ENCODE measurements at regions not wholly inside any gene's neighbourhood (a gene's known extent, or its start where the extent isn't known, plus 50 kb on each side); places are given as distances from the start of the nearest gene placed in this dataset.

GRCh38 chr1:88036345-88037014, 647.6 kb upstream of the PKN2 start:
- no peak for DNase-seq

GRCh38 chr1:88039240-88039639, 644.8 kb upstream of the PKN2 start:
- no peak for DNase-seq

- no peak for DNase-seq
These were observed 640.2 kb upstream of the PKN2 start for GRCh38 chr1:88043834-88044233.

- no peak for DNase-seq
These were observed 631.9 kb upstream of the PKN2 start for GRCh38 chr1:88052167-88052566.

GRCh38 chr1:88053065-88053464, 631.0 kb upstream of the PKN2 start:
- DNase-seq = no peak

- no peak for DNase-seq
These were observed 627.2 kb upstream of the PKN2 start for GRCh38 chr1:88056881-88057280.

GRCh38 chr1:88058205-88058604, 625.9 kb upstream of the PKN2 start:
- DNase-seq = no peak

- no peak for DNase-seq
These were observed 623.9 kb upstream of the PKN2 start for GRCh38 chr1:88060112-88060673.

- no peak for DNase-seq
These were observed 623.2 kb upstream of the PKN2 start for GRCh38 chr1:88060750-88061491.

GRCh38 chr1:88061492-88062177, 622.4 kb upstream of the PKN2 start:
- no peak for DNase-seq

- no peak for DNase-seq
These were observed 621.4 kb upstream of the PKN2 start for GRCh38 chr1:88062650-88063153.

- no peak for DNase-seq
These were observed 620.5 kb upstream of the PKN2 start for GRCh38 chr1:88063605-88064004.

GRCh38 chr1:88068407-88068960, 615.6 kb upstream of the PKN2 start:
- no peak for DNase-seq

GRCh38 chr1:88070956-88071355, 613.1 kb upstream of the PKN2 start:
- no peak for DNase-seq

GRCh38 chr1:88074661-88075060, 609.4 kb upstream of the PKN2 start:
- DNase-seq = no peak

- no peak for DNase-seq
These were observed 608.3 kb upstream of the PKN2 start for GRCh38 chr1:88075813-88076212.

GRCh38 chr1:88079036-88079435, 605.0 kb upstream of the PKN2 start:
- DNase-seq = no peak

- no peak for DNase-seq
These were observed 603.2 kb upstream of the PKN2 start for GRCh38 chr1:88080875-88081274.

- no peak for DNase-seq
These were observed 595.6 kb upstream of the PKN2 start for GRCh38 chr1:88088481-88088880.

GRCh38 chr1:88089961-88090360, 594.1 kb upstream of the PKN2 start:
- no peak for DNase-seq

- no peak for DNase-seq
These were observed 585.2 kb upstream of the PKN2 start for GRCh38 chr1:88098881-88099280.

GRCh38 chr1:88101041-88101440, 583.0 kb upstream of the PKN2 start:
- no peak for DNase-seq

- DNase-seq = no peak
These were observed 579.8 kb upstream of the PKN2 start for GRCh38 chr1:88104236-88104635.
